Keratinocyte (primary cell): ENCODE measurements at regions not wholly inside any gene's neighbourhood (a gene's known extent, or its start where the extent isn't known, plus 50 kb on each side); places are given as distances from the start of the nearest gene placed in this dataset.

Experiments
- CTCF ChIP-seq, 3 experiments: IDR thresholded peaks in 1 of 3; conservative IDR thresholded peaks in 1 of 3; optimal IDR thresholded peaks in 1 of 3; 2 replicates in 2 of 3; 3 replicates in 1 of 3; pipeline versions ENCODE3 to v1.5.1; 2011; ENCODE audit warnings: low read length in 3 of 3, mild to moderate bottlenecking in 3 of 3, moderate library complexity in 2 of 3, control low read depth in 1 of 3, inconsistent platforms in 1 of 3; ENCODE audit not compliant: insufficient read depth in 2 of 3; ENCODE audit errors: extremely low read depth in 1 of 3
- EZH2 ChIP-seq: IDR thresholded peaks from one replicate; pipeline ENCODE4 v1.6.1; 2012; ENCODE audit warnings: inconsistent platforms, mild to moderate bottlenecking, low read length, moderate library complexity

GRCh38 chr5:143871672-143872071 lies 59.7 kb downstream of the HMHB1 start:
- TF ChIP-seq CTCF (optimal IDR thresholded peaks at IDR 0.05 in 1 of 3, IDR thresholded peaks at IDR 0.05 in 1 of 3, conservative IDR thresholded peaks at IDR 0.05 in 1 of 3; ENCODE audit: extremely low read depth in 1 of 3, insufficient read depth in 2 of 3, low read length in 3 of 3) (no peak), EZH2 (no peak)
